AG10803 (cell line): ENCODE measurements at regions not wholly inside any gene's neighbourhood (a gene's known extent, or its start where the extent isn't known, plus 50 kb on each side); places are given as distances from the start of the nearest gene placed in this dataset.

Experiments used
- DNase-seq: peaks from one replicate; pipeline ENCODE4 v3.0.0; 2010; ENCODE audit warnings: low read depth
- H3K4me3 ChIP-seq: 2 replicates; pipeline ENCODE4 v1.5.1; 2011; ENCODE audit warnings: mild to moderate bottlenecking, low read length, control low read depth
- CTCF ChIP-seq: conservative IDR thresholded peaks from 2 replicates; pipeline ENCODE4 v1.5.1; 2011; ENCODE audit warnings: mild to moderate bottlenecking, low read length, control low read depth, inconsistent platforms

DNA sequence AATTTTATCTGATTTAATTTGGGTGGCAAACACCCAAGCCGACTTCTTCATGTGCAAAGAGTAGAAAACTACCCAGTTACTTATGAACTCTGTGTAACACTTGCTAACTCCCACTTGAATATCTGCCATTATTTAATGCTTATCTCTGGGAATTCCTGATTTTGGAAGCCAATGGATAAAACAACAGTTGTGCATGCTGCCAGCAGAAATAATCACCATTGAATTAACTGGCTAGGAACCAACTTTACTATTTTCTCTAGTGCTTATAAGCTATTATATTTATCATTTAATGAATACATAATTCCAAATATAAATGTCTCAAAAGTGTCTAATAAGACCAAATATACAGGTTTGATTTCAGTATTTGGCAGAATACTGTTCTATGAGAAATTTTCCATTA lies 85.7 kb downstream of the IZUMO3 start:
- H3K4me3 ChIP-seq = no peak overlapping the region
- TF ChIP-seq CTCF = no peak
- no peak for DNase-seq

- no peak for TF ChIP-seq CTCF
- no peak overlapping the region for H3K4me3 ChIP-seq
- DNase-seq = no peak
These were observed 94.4 kb downstream of the IZUMO3 start for GRCh38 chr9:24451346-24451745.

DNA sequence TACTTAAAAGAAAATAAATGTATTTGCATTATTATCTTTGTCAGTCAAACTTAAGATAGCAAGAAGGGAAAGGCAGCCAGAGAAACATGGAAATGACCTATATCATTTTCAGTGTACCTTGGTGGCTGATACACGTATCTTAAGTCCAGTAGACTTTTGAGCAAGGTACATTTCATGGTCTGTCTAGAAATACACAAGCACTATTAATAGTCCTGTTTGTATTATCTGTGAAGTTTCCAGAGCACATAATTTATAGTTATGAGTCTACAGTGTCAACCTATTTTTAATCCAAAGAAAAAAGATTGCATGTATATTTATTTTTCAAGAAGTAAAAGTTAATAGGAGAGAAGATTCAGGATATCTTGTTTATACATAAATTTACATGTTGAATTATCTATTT lies 95.7 kb downstream of the IZUMO3 start:
- DNase-seq = no peak
- TF ChIP-seq CTCF = no peak
- no peak overlapping the region for H3K4me3 ChIP-seq

DNA sequence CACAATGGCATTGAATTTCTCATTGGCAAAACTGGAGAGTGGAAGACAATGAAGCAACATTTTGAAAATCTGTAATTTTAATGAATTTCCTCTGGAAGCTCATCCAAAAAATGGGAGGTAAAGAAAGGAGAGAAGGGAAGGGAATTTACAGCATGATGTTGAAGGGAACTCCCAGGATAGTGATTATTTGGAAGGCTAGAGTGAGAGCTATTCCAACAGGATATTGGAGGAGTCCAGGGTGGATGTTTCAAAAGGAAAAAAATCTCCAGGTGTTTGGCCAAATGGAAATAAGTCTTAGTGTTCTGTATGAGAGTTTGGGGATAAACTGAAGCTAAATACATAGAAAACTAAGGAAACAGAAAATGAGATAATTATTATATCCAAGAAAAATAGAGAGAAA lies 106.2 kb downstream of the IZUMO3 start:
- no peak for TF ChIP-seq CTCF
- no peak for DNase-seq
- no peak overlapping the region for H3K4me3 ChIP-seq

- no peak for TF ChIP-seq CTCF
- no peak overlapping the region for H3K4me3 ChIP-seq
- no peak for DNase-seq
These were observed 106.8 kb downstream of the IZUMO3 start for GRCh38 chr9:24438876-24439275.

GRCh38 chr9:24436761-24437160 lies 108.9 kb downstream of the IZUMO3 start:
- H3K4me3 ChIP-seq = no peak overlapping the region
- no peak for DNase-seq
- no peak for TF ChIP-seq CTCF

GRCh38 chr9:24434183-24434582 lies 111.5 kb downstream of the IZUMO3 start:
- DNase-seq = no peak
- TF ChIP-seq CTCF = no peak
- no peak overlapping the region for H3K4me3 ChIP-seq
